ENCODE measurements at regions not wholly inside any gene's neighbourhood (a gene's known extent, or its start where the extent isn't known, plus 50 kb on each side); places are given as distances from the start of the nearest gene placed in this dataset.

GRCh38 chr11:32332990-32333319 lies 102.4 kb downstream of the WT1 start:
- no peaks in the 10 kb centered on the region for H3K36me3 ChIP-seq
- no peaks in the 10 kb centered on the region for H3K9me3 ChIP-seq
- intact Hi-C loops (cut with DNase I; ENCODE audit: low total_unique reads), result no loop called here
- peak overlapping the region in 5 of 8 donors; percentile 30 to 63 (median 33) for H3K4me3 ChIP-seq
- TF ChIP-seq CTCF (IDR thresholded peaks at IDR 0.05 in 8 of 11, conservative IDR thresholded peaks at IDR 0.05 in 3 of 11), result no peak
- no peak for TF ChIP-seq POLR2AphosphoS5 (IDR thresholded peaks at IDR 0.05)
- no peak for TF ChIP-seq POLR2A (IDR thresholded peaks at IDR 0.05)
- DNase-seq, result no peak
- peaks cover 5 to 23% (median 14%) of the 10 kb centered on the region in 6 donors for H3K4me1 ChIP-seq
- WGBS, 5 donors, result 16 to 25% (median 23%) methylated on average over 14 of the region's 14 CpGs
- H3K27ac ChIP-seq, result peak overlapping the region in 3 of 8 donors; percentile 24 to 59 (median 38)
- peaks cover 0 to 49% (median 8%) of the 10 kb centered on the region in 7 donors for H3K27me3 ChIP-seq (replicated peaks in 1 of 7)

- Histone ChIP-seq H3K4me1 (peaks cover 5 to 23% (median 14%) of the 10 kb centered on the region in 6 donors), H3K4me3 (peak overlapping the region; percentile 21 to 63 (median 33)), H3K27ac (peak overlapping the region in 4 of 8 donors; percentile 24 to 59 (median 36)), H3K9me3 (no peaks in the 10 kb centered on the region), H3K27me3 (replicated peaks in 1 of 7) (peaks cover 0 to 49% (median 8%) of the 10 kb centered on the region in 7 donors), H3K36me3 (no peaks in the 10 kb centered on the region)
- DNase-seq, result peak; percentile 78
- TF ChIP-seq POLR2A (IDR thresholded peaks at IDR 0.05) (no peak), POLR2AphosphoS5 (IDR thresholded peaks at IDR 0.05) (peak in 2 of 3 donors; percentile 57 to 62), CTCF (IDR thresholded peaks at IDR 0.05 in 8 of 11, conservative IDR thresholded peaks at IDR 0.05 in 3 of 11) (peak in 2 of 11 experiments; percentile 18 to 29)
- intact Hi-C loops (cut with DNase I; ENCODE audit: low total_unique reads), result no loop called here
- WGBS, 5 donors, result 6 to 13% (median 10%) methylated on average over 16 to 57 of the region's 57 CpGs
Observed at GRCh38 chr11:32333320-32333991, 101.9 kb downstream of the WT1 start.

GRCh38 chr11:32334822-32335221 lies 100.5 kb downstream of the WT1 start:
- Histone ChIP-seq H3K27me3 (replicated peaks in 1 of 7) (peaks cover 0 to 49% (median 8%) of the 10 kb centered on the region in 7 donors), H3K9me3 (no peaks in the 10 kb centered on the region), H3K4me1 (peaks cover 5 to 23% (median 14%) of the 10 kb centered on the region in 6 donors), H3K36me3 (no peaks in the 10 kb centered on the region), H3K4me3 (no peak overlapping the region), H3K27ac (no peak overlapping the region)
- 92 to 98% (median 96%) methylated on average over 5 to 8 of the region's 8 CpGs for WGBS, 5 donors
- intact Hi-C loops (cut with DNase I; ENCODE audit: low total_unique reads), result no loop called here
- TF ChIP-seq POLR2A (IDR thresholded peaks at IDR 0.05), result no peak
- peak in 3 of 11 experiments; percentile 8 to 20 (median 8) for TF ChIP-seq CTCF (IDR thresholded peaks at IDR 0.05 in 8 of 11, conservative IDR thresholded peaks at IDR 0.05 in 3 of 11)
- DNase-seq, result no peak

Measured in spleen (tissue), 11 donors.